ENCODE measurements at regions not wholly inside any gene's neighbourhood (a gene's known extent, or its start where the extent isn't known, plus 50 kb on each side); places are given as distances from the start of the nearest gene placed in this dataset.

- TF ChIP-seq CTCF (IDR thresholded peaks at IDR 0.05) = no peak
- TF ChIP-seq POLR2A (IDR thresholded peaks at IDR 0.05) = no peak
Measured at GRCh38 chr4:149961876-149962597, 116.2 kb upstream of the DCLK2 start.
